Osteocyte (in vitro differentiated cells): ENCODE measurements at regions not wholly inside any gene's neighbourhood (a gene's known extent, or its start where the extent isn't known, plus 50 kb on each side); places are given as distances from the start of the nearest gene placed in this dataset.

Source experiments
- DNase-seq: peaks from one replicate; pipeline ENCODE4 v3.0.0; 2021; ENCODE audit warnings: mixed read lengths; ENCODE audit not compliant: unreplicated experiment; ENCODE audit errors: extremely low spot score
- H3K27ac Mint-ChIP-seq: one replicate; pipeline ENCODE4 v1.8.0; 2021; ENCODE audit warnings: mild to moderate bottlenecking, mixed read lengths; ENCODE audit not compliant: unreplicated experiment
- H3K27me3 Mint-ChIP-seq: one replicate; pipeline ENCODE4 v1.8.0; 2021; ENCODE audit warnings: mixed read lengths; ENCODE audit not compliant: unreplicated experiment
- H3K36me3 Mint-ChIP-seq: one replicate; pipeline ENCODE4 v1.8.0; 2021; ENCODE audit warnings: mixed read lengths; ENCODE audit not compliant: unreplicated experiment
- H3K4me1 Mint-ChIP-seq: one replicate; pipeline ENCODE4 v1.8.0; 2021; ENCODE audit warnings: mixed read lengths; ENCODE audit not compliant: unreplicated experiment
- H3K4me3 Mint-ChIP-seq: one replicate; pipeline ENCODE4 v1.8.0; 2021; ENCODE audit warnings: mild to moderate bottlenecking, moderate library complexity, mixed read lengths; ENCODE audit not compliant: unreplicated experiment
- H3K9me3 Mint-ChIP-seq: one replicate; pipeline ENCODE4 v1.8.0; 2021; ENCODE audit warnings: mixed read lengths; ENCODE audit not compliant: unreplicated experiment
- TF ChIP-seq, protein P1 (sequence below): fragments of 200-600 bp; sonication (generic); IDR thresholded peaks from 2 replicates; pipeline ENCODE4 v1.5.0; 2021; ENCODE audit warnings: antibody characterized with exemption, mild to moderate bottlenecking, moderate library complexity

DNA sequence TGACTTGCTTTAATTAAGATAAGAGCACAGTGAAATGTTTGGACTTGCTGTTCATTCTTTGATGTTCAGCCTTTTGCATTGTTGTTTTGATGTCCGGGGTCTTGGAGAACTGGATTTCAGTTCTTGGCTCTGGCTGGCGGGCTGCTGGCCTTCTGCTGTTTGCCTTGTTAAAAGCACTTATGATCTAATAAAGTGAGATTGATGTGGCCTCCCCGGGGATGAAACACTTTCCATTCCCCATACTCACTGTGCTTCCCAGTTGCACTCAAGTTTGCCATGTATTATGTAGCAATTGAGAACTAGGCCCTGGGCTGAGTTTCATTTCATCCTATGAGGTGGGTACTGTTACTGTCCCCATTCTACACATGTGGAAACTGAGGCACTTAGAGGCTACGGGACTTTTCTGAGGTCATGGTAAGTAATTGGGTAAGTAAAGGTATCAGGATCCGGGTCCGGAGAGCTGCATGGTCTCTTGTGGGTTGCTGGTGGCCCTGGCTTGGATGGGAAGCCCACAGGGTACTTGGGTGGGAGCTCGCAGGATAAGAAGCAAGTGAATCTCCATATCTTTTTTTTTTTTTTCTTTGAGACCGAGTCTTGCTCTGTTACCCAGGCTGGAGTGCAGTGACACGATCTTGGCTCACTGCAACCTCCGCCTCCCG is 127.7 kb upstream of the ZBTB40 start:
- Mint-ChIP-seq H3K9me3 (no peaks in the 10 kb centered on the region), H3K27me3 (peaks cover 10% of the 10 kb centered on the region), H3K27ac (no peak overlapping the region)

DNA sequence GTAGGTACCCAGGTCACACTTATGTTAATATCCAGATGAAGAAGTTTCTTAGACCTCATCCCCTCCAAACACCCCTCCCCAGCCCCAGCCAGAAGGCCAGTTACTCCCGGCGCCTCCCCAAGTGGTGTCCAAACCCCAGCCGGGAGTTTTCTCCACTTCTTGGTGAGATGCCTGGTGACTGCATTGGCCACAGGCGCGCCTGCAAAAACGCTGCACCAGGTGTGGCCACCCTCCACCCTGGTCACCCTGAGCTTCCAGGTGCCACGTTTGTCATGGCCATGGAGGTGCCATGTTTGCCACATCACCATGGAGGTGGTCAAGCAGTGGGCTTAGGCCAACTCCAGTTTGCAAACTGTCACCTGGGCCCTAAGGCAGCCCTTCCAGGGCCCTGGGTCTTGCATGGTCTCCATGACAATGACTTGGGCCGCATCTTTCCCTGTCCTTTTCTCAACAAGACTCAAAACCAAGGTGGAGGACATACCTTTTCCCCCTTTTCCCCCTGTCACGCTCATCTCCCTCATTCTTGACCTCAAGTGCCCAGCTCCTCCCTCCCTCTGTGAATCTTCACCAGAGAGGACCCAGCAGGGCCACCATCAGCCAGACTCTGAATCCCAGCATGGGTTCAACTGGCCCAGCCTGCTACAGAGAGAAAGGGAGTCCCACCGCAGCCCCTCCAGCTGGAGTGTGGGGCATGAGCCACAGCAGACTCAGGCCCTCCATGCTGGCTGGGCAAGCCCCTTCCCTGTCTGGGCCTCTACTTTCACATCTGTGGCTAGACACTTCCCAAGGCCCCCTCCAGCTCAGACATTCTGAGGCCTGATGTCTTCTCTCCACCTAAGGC is 125.9 kb upstream of the ZBTB40 start:
- TF ChIP-seq, protein P1, sequence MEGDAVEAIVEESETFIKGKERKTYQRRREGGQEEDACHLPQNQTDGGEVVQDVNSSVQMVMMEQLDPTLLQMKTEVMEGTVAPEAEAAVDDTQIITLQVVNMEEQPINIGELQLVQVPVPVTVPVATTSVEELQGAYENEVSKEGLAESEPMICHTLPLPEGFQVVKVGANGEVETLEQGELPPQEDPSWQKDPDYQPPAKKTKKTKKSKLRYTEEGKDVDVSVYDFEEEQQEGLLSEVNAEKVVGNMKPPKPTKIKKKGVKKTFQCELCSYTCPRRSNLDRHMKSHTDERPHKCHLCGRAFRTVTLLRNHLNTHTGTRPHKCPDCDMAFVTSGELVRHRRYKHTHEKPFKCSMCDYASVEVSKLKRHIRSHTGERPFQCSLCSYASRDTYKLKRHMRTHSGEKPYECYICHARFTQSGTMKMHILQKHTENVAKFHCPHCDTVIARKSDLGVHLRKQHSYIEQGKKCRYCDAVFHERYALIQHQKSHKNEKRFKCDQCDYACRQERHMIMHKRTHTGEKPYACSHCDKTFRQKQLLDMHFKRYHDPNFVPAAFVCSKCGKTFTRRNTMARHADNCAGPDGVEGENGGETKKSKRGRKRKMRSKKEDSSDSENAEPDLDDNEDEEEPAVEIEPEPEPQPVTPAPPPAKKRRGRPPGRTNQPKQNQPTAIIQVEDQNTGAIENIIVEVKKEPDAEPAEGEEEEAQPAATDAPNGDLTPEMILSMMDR = no peak
- no peak overlapping the region for H3K4me3 Mint-ChIP-seq
- H3K9me3 Mint-ChIP-seq = no peaks in the 10 kb centered on the region
- peaks cover 2% of the 10 kb centered on the region for H3K27me3 Mint-ChIP-seq
- no peaks in the 10 kb centered on the region for H3K4me1 Mint-ChIP-seq
- no peak overlapping the region for H3K27ac Mint-ChIP-seq
- no peaks in the 10 kb centered on the region for H3K36me3 Mint-ChIP-seq
- DNase-seq = peak; percentile 76

More for the DNA sequence above, 127.7 kb upstream of the ZBTB40 start:
- no peaks in the 10 kb centered on the region for H3K4me1 Mint-ChIP-seq
- H3K4me3 Mint-ChIP-seq = no peak overlapping the region
- no peaks in the 10 kb centered on the region for H3K36me3 Mint-ChIP-seq
- DNase-seq = peak; percentile 59
- TF ChIP-seq, protein P1 = no peak

DNA sequence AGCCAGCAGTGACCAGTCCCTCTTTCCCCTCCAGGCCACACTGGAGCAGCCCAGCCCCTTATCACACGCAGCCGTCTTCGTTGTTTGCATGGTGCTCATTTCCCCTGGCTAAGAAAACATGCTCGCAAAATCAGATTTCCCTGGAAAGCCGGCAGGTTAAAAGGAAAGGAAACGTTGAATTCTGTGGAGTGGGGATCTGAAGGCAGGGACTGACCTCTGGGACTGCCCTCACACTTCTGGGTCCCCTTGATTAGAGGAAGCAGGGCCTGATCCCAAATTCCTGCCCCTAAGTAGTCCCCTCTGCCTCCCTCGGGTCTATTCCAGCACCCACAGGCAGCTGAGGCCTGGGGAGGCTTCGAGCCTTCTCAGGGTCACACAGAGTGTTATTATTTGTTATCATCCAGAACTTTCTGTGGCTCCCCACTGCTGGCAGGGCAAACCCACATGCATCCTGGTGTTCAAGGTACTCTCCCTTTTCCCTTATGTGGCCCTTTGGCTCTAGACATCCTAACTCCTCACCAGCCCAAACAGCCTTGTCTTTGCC is 125.2 kb upstream of the ZBTB40 start:
- Mint-ChIP-seq H3K4me1 (no peaks in the 10 kb centered on the region), H3K9me3 (no peaks in the 10 kb centered on the region), H3K36me3 (no peaks in the 10 kb centered on the region), H3K27ac (no peak overlapping the region), H3K27me3 (no peaks in the 10 kb centered on the region), H3K4me3 (no peak overlapping the region)
- TF ChIP-seq, protein P1 = no peak
- DNase-seq = no peak

DNA sequence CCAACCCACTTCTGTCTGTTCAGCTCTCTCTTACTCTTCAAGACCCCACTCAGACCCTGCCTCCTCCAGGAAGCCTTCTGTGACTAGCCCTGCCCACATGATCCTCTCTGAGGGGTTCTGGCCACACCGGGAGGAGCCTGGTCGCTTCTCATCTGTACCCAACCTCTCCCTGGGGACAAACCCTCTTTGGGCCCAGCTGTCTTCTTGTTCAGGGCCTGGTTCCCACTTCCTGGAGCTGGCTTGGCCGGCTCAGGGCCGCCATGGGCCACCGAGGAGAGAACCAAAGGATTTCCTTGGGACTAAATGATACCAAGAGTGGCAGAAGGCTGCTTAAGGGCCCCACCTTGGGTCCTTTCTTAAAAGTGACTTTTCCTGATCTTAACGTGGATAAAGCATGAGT is 124.7 kb upstream of the ZBTB40 start:
- no peak for DNase-seq
- no peaks in the 10 kb centered on the region for H3K27me3 Mint-ChIP-seq
- H3K36me3 Mint-ChIP-seq = no peaks in the 10 kb centered on the region
- H3K27ac Mint-ChIP-seq = no peak overlapping the region
- no peaks in the 10 kb centered on the region for H3K4me1 Mint-ChIP-seq
- H3K4me3 Mint-ChIP-seq = no peak overlapping the region
- TF ChIP-seq, protein P1 = no peak
- H3K9me3 Mint-ChIP-seq = no peaks in the 10 kb centered on the region

DNA sequence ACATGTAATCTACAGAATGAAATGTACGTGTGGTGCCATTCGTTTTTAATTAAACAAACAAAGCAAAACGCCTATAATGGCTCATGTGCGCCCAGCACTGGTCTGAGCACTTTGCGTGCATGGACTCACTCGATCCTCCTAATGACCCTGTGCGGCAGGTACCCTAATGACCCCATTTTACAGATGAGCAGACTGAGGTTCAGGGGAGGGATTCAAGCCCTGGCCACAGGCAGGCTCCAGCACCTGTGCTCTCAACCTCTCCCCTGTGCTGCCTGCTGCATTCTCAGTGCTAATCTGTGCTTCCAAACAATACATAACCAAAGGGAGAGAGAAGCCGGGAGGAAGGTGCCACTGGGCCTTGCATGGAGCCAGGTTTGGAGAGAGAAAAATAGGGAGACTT is 124.2 kb upstream of the ZBTB40 start:
- H3K9me3 Mint-ChIP-seq = no peaks in the 10 kb centered on the region
- H3K27me3 Mint-ChIP-seq = no peaks in the 10 kb centered on the region
- no peaks in the 10 kb centered on the region for H3K36me3 Mint-ChIP-seq
- DNase-seq = no peak
- TF ChIP-seq, protein P1 = no peak
- no peak overlapping the region for H3K27ac Mint-ChIP-seq
- no peaks in the 10 kb centered on the region for H3K4me1 Mint-ChIP-seq
- H3K4me3 Mint-ChIP-seq = no peak overlapping the region
